IMR-90 (cell line): ENCODE measurements at regions not wholly inside any gene's neighbourhood (a gene's known extent, or its start where the extent isn't known, plus 50 kb on each side); places are given as distances from the start of the nearest gene placed in this dataset.

Experiments
- ATAC-seq: fragments of 200-7000 bp; cut with Tn5 transposase; 2 replicates; pipeline ENCODE4 v1.9.1; 2020; ENCODE audit warnings: low read depth, mild to moderate bottlenecking, moderate library complexity
- BruUV-seq: library from RNA; stranded (reverse); fragments of 400-500 nt; replicated peaks from 2 replicates; lab custom pipeline; 2021; lab: Mats Ljungman, UMichigan
- CTCF ChIA-PET: fragments of 300-600 bp; formaldehyde crosslinking; extraction: SDS; loops from one replicate; lab custom pipeline; 2021; ENCODE audit warnings: antibody characterized with exemption; lab: Yijun Ruan, JAX
- POLR2A ChIA-PET: fragments of 300-600 bp; sonication (Branson Sonifier 250); formaldehyde crosslinking; loops from one replicate; lab custom pipeline; 2022; ENCODE audit warnings: antibody characterized with exemption; ENCODE audit not compliant: unreplicated experiment; lab: Charles Lee
- DNase-seq: peaks from one replicate; pipeline ENCODE4 v3.0.0; 2013
- H2AFZ ChIP-seq: replicated peaks from 2 replicates; pipeline ENCODE3; 2013; ENCODE audit warnings: low read length, mild to moderate bottlenecking; ENCODE audit not compliant: poor library complexity
- H2AK5ac ChIP-seq: 2 replicates; pipeline ENCODE4 v1.6.1; 2013; ENCODE audit warnings: low read depth, low read length, inconsistent platforms
- H2AK9ac ChIP-seq: replicated peaks from 2 replicates; pipeline ENCODE3; 2013; ENCODE audit warnings: mild to moderate bottlenecking, low read depth, low read length, moderate library complexity; ENCODE audit not compliant: poor library complexity
- H2BK120ac ChIP-seq: 2 replicates; pipeline ENCODE4 v1.6.1; 2013; ENCODE audit warnings: low read depth, low read length, inconsistent platforms
- H2BK15ac ChIP-seq: 3 replicates; pipeline ENCODE4 v1.6.1; 2013; ENCODE audit warnings: low read depth, low read length, inconsistent platforms
- H2BK20ac ChIP-seq: 2 replicates; pipeline ENCODE4 v1.6.1; 2013; ENCODE audit warnings: low read depth, mild to moderate bottlenecking, inconsistent platforms, low read length, moderate library complexity
- H2BK5ac ChIP-seq: 2 replicates; pipeline ENCODE4 v1.6.1; 2013; ENCODE audit warnings: mild to moderate bottlenecking, low read depth, low read length, inconsistent platforms; ENCODE audit not compliant: poor library complexity, severe bottlenecking
- H3K14ac ChIP-seq: replicated peaks from 2 replicates; pipeline ENCODE4 v1.6.1; 2013; ENCODE audit warnings: low read depth, low read length, inconsistent platforms
- H3K18ac ChIP-seq: 2 replicates; pipeline ENCODE4 v1.6.1; 2013; ENCODE audit warnings: low read depth, low read length, control low read depth
- H3K23ac ChIP-seq: 2 replicates; pipeline ENCODE4 v1.6.1; 2013; ENCODE audit warnings: low read depth, low read length, inconsistent platforms
- H3K27ac ChIP-seq: 2 replicates; pipeline ENCODE4 v1.5.1; 2013; ENCODE audit warnings: mild to moderate bottlenecking, control low read depth, low read length; ENCODE audit not compliant: insufficient read depth
- H3K27me3 ChIP-seq: 2 replicates; pipeline ENCODE4 v1.6.1; 2013; ENCODE audit warnings: low read length; ENCODE audit not compliant: control insufficient read depth, insufficient read depth
- H3K36me3 ChIP-seq: 2 replicates; pipeline ENCODE4 v1.6.1; 2013; ENCODE audit warnings: low read length, mixed read lengths; ENCODE audit not compliant: control insufficient read depth, insufficient read depth
- H3K4ac ChIP-seq: 2 replicates; pipeline ENCODE4 v1.6.1; 2013; ENCODE audit warnings: low read depth, low read length, inconsistent platforms
- H3K4me1 ChIP-seq: 2 replicates; pipeline ENCODE4 v1.6.1; 2013; ENCODE audit warnings: low read length, mixed read lengths; ENCODE audit not compliant: control insufficient read depth, insufficient read depth
- H3K4me2 ChIP-seq: 2 replicates; pipeline ENCODE4 v1.6.1; 2013; ENCODE audit warnings: low read depth, mild to moderate bottlenecking, control low read depth, low read length, moderate library complexity
- H3K4me3 ChIP-seq: 2 replicates; pipeline ENCODE4 v1.5.1; 2013; ENCODE audit warnings: low read depth, mild to moderate bottlenecking, control low read depth, low read length, moderate library complexity; ENCODE audit not compliant: insufficient read depth
- H3K56ac ChIP-seq: 2 replicates; pipeline ENCODE4 v1.6.1; 2013; ENCODE audit warnings: low read length, inconsistent platforms; ENCODE audit not compliant: insufficient read depth; ENCODE audit errors: extremely low read depth
- H3K79me1 ChIP-seq, 2 experiments: 2 replicates each; pipeline ENCODE4 v1.6.1; 2013; ENCODE audit warnings: low read length in 2 of 2, inconsistent platforms in 1 of 2, low read depth in 1 of 2
- H3K9ac ChIP-seq: 2 replicates; pipeline ENCODE4 v1.6.1; 2013; ENCODE audit warnings: low read depth, low read length, control low read depth
- H3K9me1 ChIP-seq: 2 replicates; pipeline ENCODE4 v1.6.1; 2013; ENCODE audit warnings: low read length, inconsistent platforms; ENCODE audit not compliant: insufficient read depth
- H3K9me3 ChIP-seq: 2 replicates; pipeline ENCODE4 v1.6.1; 2013; ENCODE audit warnings: low read length; ENCODE audit not compliant: control insufficient read depth, insufficient read depth
- H4K20me1 ChIP-seq: 2 replicates; pipeline ENCODE4 v1.6.1; 2013; ENCODE audit warnings: low read length, inconsistent platforms; ENCODE audit not compliant: insufficient read depth
- H4K5ac ChIP-seq: 2 replicates; pipeline ENCODE4 v1.6.1; 2013; ENCODE audit warnings: mild to moderate bottlenecking, low read depth, low read length, control low read depth
- H4K8ac ChIP-seq, 2 experiments: 2 replicates each; pipeline ENCODE4 v1.6.1; 2013; ENCODE audit warnings: low read depth in 2 of 2, low read length in 2 of 2, control low read depth in 1 of 2, inconsistent platforms in 1 of 2
- H4K91ac ChIP-seq: 2 replicates; pipeline ENCODE4 v1.6.1; 2013; ENCODE audit warnings: low read depth, low read length, inconsistent platforms; ENCODE audit not compliant: insufficient read depth
- BHLHE40 ChIP-seq: fragments of 150-350 bp; IDR thresholded peaks from 2 replicates; pipeline ENCODE4 v1.6.1; 2016; ENCODE audit warnings: mild to moderate bottlenecking, low read depth, low read length
- CEBPB ChIP-seq: IDR thresholded peaks from 2 replicates; pipeline ENCODE4 v1.6.1; 2012; ENCODE audit warnings: low read depth, low read length, improper control_type of control experiment
- CHD1 ChIP-seq: IDR thresholded peaks from 2 replicates; pipeline ENCODE4 v1.6.1; 2012; ENCODE audit warnings: low read depth, low read length, improper control_type of control experiment
- FOS ChIP-seq: fragments of 150-350 bp; IDR thresholded peaks from 2 replicates; pipeline ENCODE4 v1.6.1; 2016; ENCODE audit warnings: low read depth, low read length
- MAFK ChIP-seq: IDR thresholded peaks from 2 replicates; pipeline ENCODE4 v1.6.1; 2012; ENCODE audit warnings: low read depth, low read length, improper control_type of control experiment
- MXI1 ChIP-seq: IDR thresholded peaks from 2 replicates; pipeline ENCODE4 v1.6.1; 2012; ENCODE audit warnings: low read depth, mild to moderate bottlenecking, low read length, moderate library complexity, borderline replicate concordance
- NFE2L2 ChIP-seq: fragments of 150-350 bp; IDR thresholded peaks from 2 replicates; pipeline ENCODE4 v1.6.1; 2016; ENCODE audit warnings: low read depth, mild to moderate bottlenecking, low read length
- POLR2A ChIP-seq: IDR thresholded peaks from 2 replicates; pipeline ENCODE4 v1.6.1; 2012; ENCODE audit warnings: mild to moderate bottlenecking, low read depth, low read length
- RAD21 ChIP-seq: IDR thresholded peaks from 2 replicates; pipeline ENCODE4 v1.6.1; 2012; ENCODE audit warnings: low read length, improper control_type of control experiment
- RFX5 ChIP-seq: IDR thresholded peaks from 2 replicates; pipeline ENCODE4 v1.8.0; 2012; ENCODE audit warnings: low read depth, mild to moderate bottlenecking, low read length, moderate library complexity
- SMC3 ChIP-seq: fragments of 150-350 bp; IDR thresholded peaks from 2 replicates; pipeline ENCODE4 v1.6.1; 2016; ENCODE audit warnings: low read depth, mild to moderate bottlenecking, antibody characterized with exemption, low read length, moderate library complexity
- WGBS, 2 experiments: methylation state at CpG; one replicate each; pipeline versions ENCODE4 v1.1.5 to v1.1.7; 2013; ENCODE audit warnings: missing lambda C conversion rate in 2 of 2; ENCODE audit not compliant: insufficient read length in 1 of 2; ENCODE audit errors: extremely low coverage in 2 of 2; 5-methylcytosine and 5-hydroxymethylcytosine counted together
- dilution Hi-C: fragments of 300-500 bp; cut with HindIII; formaldehyde crosslinking; loops from one replicate; pipeline ENCODE4 v1.14.3; 2018; ENCODE audit warnings: low sequenced_read_pairs; ENCODE audit not compliant: unreplicated experiment
- in situ Hi-C: fragments of 300-500 bp; cut with MboI; formaldehyde crosslinking; loops from 3 replicates; pipeline ENCODE4 v1.14.3; 2019; ENCODE audit warnings: low sequenced_read_pairs, inconsistent platforms, mixed read lengths
- intact Hi-C: fragments of 100-400 bp; cut with micrococcal nuclease; formaldehyde crosslinking; loops from 2 replicates; pipeline ENCODE4 v1.10.0; 2022
- TF ChIP-seq, protein P1 (sequence below): conservative IDR thresholded peaks from 2 replicates; pipeline ENCODE4 v1.5.1; 2012; ENCODE audit warnings: mild to moderate bottlenecking, low read depth, low read length, improper control_type of control experiment
- TF ChIP-seq, protein P2 (sequence below): fragments of 150-350 bp; IDR thresholded peaks from 2 replicates; pipeline ENCODE4 v1.6.1; 2016; ENCODE audit warnings: low read depth, mild to moderate bottlenecking, low read length, moderate library complexity, borderline replicate concordance
- TF ChIP-seq, protein P3 (sequence below): fragments of 150-350 bp; IDR thresholded peaks from 2 replicates; pipeline ENCODE4 v1.6.1; 2017; ENCODE audit warnings: mild to moderate bottlenecking, antibody characterized with exemption, low read length, low read depth

DNA sequence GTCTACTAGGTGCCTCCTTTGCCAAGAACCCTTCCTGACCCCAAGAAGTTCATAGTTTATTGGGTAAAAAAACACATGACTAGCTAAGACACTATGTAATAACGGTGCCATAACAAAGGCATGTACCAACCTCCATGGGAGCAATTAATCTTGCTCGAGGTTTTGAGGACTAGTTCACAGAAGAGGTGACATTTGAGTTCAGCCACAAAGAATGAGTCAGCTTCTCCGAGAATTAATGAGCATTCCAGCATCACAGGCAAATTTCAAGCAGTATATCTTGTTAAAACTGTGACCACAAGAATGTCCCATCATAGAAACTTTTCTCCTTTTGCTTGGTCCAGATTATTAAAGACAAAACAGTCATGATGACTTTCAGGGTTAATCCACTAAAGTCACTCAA is 113.0 kb upstream of the RAP1B start:
- H4K91ac ChIP-seq = no peak overlapping the region
- no peak overlapping the region for H2BK20ac ChIP-seq
- ChIA-PET POLR2A (no interaction called here), CTCF (interaction anchor here (1.0 to 1.4 kb wide), 2 partner anchors 23 to 138 kb away, joined by 3 to 4 read pairs; no protein-coding TSS in a partner anchor)
- no peaks in the 10 kb centered on the region for H3K9me3 ChIP-seq
- no peak overlapping the region for H3K4ac ChIP-seq
- no peak overlapping the region for H2BK120ac ChIP-seq
- TF ChIP-seq POLR2A (no peak), BHLHE40 (no peak), RFX5 (no peak), MXI1 (no peak), MAFK (no peak), CHD1 (no peak), FOS (no peak), CEBPB (no peak), SMC3 (no peak), RAD21 (no peak), NFE2L2 (no peak)
- TF ChIP-seq, protein P1, sequence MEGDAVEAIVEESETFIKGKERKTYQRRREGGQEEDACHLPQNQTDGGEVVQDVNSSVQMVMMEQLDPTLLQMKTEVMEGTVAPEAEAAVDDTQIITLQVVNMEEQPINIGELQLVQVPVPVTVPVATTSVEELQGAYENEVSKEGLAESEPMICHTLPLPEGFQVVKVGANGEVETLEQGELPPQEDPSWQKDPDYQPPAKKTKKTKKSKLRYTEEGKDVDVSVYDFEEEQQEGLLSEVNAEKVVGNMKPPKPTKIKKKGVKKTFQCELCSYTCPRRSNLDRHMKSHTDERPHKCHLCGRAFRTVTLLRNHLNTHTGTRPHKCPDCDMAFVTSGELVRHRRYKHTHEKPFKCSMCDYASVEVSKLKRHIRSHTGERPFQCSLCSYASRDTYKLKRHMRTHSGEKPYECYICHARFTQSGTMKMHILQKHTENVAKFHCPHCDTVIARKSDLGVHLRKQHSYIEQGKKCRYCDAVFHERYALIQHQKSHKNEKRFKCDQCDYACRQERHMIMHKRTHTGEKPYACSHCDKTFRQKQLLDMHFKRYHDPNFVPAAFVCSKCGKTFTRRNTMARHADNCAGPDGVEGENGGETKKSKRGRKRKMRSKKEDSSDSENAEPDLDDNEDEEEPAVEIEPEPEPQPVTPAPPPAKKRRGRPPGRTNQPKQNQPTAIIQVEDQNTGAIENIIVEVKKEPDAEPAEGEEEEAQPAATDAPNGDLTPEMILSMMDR = no peak
- TF ChIP-seq, protein P2, sequence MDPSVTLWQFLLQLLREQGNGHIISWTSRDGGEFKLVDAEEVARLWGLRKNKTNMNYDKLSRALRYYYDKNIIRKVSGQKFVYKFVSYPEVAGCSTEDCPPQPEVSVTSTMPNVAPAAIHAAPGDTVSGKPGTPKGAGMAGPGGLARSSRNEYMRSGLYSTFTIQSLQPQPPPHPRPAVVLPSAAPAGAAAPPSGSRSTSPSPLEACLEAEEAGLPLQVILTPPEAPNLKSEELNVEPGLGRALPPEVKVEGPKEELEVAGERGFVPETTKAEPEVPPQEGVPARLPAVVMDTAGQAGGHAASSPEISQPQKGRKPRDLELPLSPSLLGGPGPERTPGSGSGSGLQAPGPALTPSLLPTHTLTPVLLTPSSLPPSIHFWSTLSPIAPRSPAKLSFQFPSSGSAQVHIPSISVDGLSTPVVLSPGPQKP = no peak
- TF ChIP-seq, protein P3, sequence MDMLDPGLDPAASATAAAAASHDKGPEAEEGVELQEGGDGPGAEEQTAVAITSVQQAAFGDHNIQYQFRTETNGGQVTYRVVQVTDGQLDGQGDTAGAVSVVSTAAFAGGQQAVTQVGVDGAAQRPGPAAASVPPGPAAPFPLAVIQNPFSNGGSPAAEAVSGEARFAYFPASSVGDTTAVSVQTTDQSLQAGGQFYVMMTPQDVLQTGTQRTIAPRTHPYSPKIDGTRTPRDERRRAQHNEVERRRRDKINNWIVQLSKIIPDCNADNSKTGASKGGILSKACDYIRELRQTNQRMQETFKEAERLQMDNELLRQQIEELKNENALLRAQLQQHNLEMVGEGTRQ = no peak
- in situ Hi-C loops (no loop called here), dilution Hi-C loops (no loop called here), intact Hi-C loops (no loop called here)
- peaks cover 3% of the 10 kb centered on the region; the same call in 1 of the 2 replicates for H3K27me3 ChIP-seq
- no peaks in the 10 kb centered on the region for H4K20me1 ChIP-seq
- H3K23ac ChIP-seq = no peak overlapping the region
- H4K8ac ChIP-seq = no peak overlapping the region
- no peak overlapping the region for H4K5ac ChIP-seq
- no peaks in the 10 kb centered on the region for H3K79me1 ChIP-seq
- no CpG with 5 or more reads among the region's 3 CpGs for WGBS, 2 experiments
- DNase-seq (peak; percentile 77), ATAC-seq (no peak; the same call in 1 of the 2 replicates)
- H3K36me3 ChIP-seq = no peaks in the 10 kb centered on the region
- H2AK5ac ChIP-seq = no peak overlapping the region
- no peak overlapping the region for H3K14ac ChIP-seq
- no peak overlapping the region for H3K56ac ChIP-seq
- no peak overlapping the region; the same call in 1 of the 2 replicates for H3K4me2 ChIP-seq
- H2AFZ ChIP-seq = no peak overlapping the region
- no peak overlapping the region for H3K4me3 ChIP-seq
- H3K9ac ChIP-seq = no peak overlapping the region
- no peak overlapping the region for H3K18ac ChIP-seq
- H3K9me1 ChIP-seq = no peaks in the 10 kb centered on the region
- no TSS peak for BruUV-seq
- H2AK9ac ChIP-seq = no peak overlapping the region
- H3K4me1 ChIP-seq = no peaks in the 10 kb centered on the region
- no peak overlapping the region for H2BK15ac ChIP-seq
- H2BK5ac ChIP-seq = no peak overlapping the region
- no peak overlapping the region for H3K27ac ChIP-seq
